IMR-90 (cell line): ENCODE measurements at regions not wholly inside any gene's neighbourhood (a gene's known extent, or its start where the extent isn't known, plus 50 kb on each side); places are given as distances from the start of the nearest gene placed in this dataset.

Experiments
- ATAC-seq: fragments of 200-7000 bp; cut with Tn5 transposase; 2 replicates; pipeline ENCODE4 v1.9.1; 2020; ENCODE audit warnings: low read depth, mild to moderate bottlenecking, moderate library complexity
- BruUV-seq: library from RNA; stranded (reverse); fragments of 400-500 nt; replicated peaks from 2 replicates; lab custom pipeline; 2021; lab: Mats Ljungman, UMichigan
- CTCF ChIA-PET: fragments of 300-600 bp; formaldehyde crosslinking; extraction: SDS; loops from one replicate; lab custom pipeline; 2021; ENCODE audit warnings: antibody characterized with exemption; lab: Yijun Ruan, JAX
- POLR2A ChIA-PET: fragments of 300-600 bp; sonication (Branson Sonifier 250); formaldehyde crosslinking; loops from one replicate; lab custom pipeline; 2022; ENCODE audit warnings: antibody characterized with exemption; ENCODE audit not compliant: unreplicated experiment; lab: Charles Lee
- DNase-seq: peaks from one replicate; pipeline ENCODE4 v3.0.0; 2013
- H2AFZ ChIP-seq: replicated peaks from 2 replicates; pipeline ENCODE3; 2013; ENCODE audit warnings: low read length, mild to moderate bottlenecking; ENCODE audit not compliant: poor library complexity
- H2AK5ac ChIP-seq: 2 replicates; pipeline ENCODE4 v1.6.1; 2013; ENCODE audit warnings: low read depth, low read length, inconsistent platforms
- H2AK9ac ChIP-seq: replicated peaks from 2 replicates; pipeline ENCODE3; 2013; ENCODE audit warnings: mild to moderate bottlenecking, low read depth, low read length, moderate library complexity; ENCODE audit not compliant: poor library complexity
- H2BK120ac ChIP-seq: 2 replicates; pipeline ENCODE4 v1.6.1; 2013; ENCODE audit warnings: low read depth, low read length, inconsistent platforms
- H2BK15ac ChIP-seq: 3 replicates; pipeline ENCODE4 v1.6.1; 2013; ENCODE audit warnings: low read depth, low read length, inconsistent platforms
- H2BK20ac ChIP-seq: 2 replicates; pipeline ENCODE4 v1.6.1; 2013; ENCODE audit warnings: low read depth, mild to moderate bottlenecking, inconsistent platforms, low read length, moderate library complexity
- H2BK5ac ChIP-seq: 2 replicates; pipeline ENCODE4 v1.6.1; 2013; ENCODE audit warnings: mild to moderate bottlenecking, low read depth, low read length, inconsistent platforms; ENCODE audit not compliant: poor library complexity, severe bottlenecking
- H3K14ac ChIP-seq: replicated peaks from 2 replicates; pipeline ENCODE4 v1.6.1; 2013; ENCODE audit warnings: low read depth, low read length, inconsistent platforms
- H3K18ac ChIP-seq: 2 replicates; pipeline ENCODE4 v1.6.1; 2013; ENCODE audit warnings: low read depth, low read length, control low read depth
- H3K23ac ChIP-seq: 2 replicates; pipeline ENCODE4 v1.6.1; 2013; ENCODE audit warnings: low read depth, low read length, inconsistent platforms
- H3K27ac ChIP-seq: 2 replicates; pipeline ENCODE4 v1.5.1; 2013; ENCODE audit warnings: mild to moderate bottlenecking, control low read depth, low read length; ENCODE audit not compliant: insufficient read depth
- H3K27me3 ChIP-seq: 2 replicates; pipeline ENCODE4 v1.6.1; 2013; ENCODE audit warnings: low read length; ENCODE audit not compliant: control insufficient read depth, insufficient read depth
- H3K36me3 ChIP-seq: 2 replicates; pipeline ENCODE4 v1.6.1; 2013; ENCODE audit warnings: low read length, mixed read lengths; ENCODE audit not compliant: control insufficient read depth, insufficient read depth
- H3K4ac ChIP-seq: 2 replicates; pipeline ENCODE4 v1.6.1; 2013; ENCODE audit warnings: low read depth, low read length, inconsistent platforms
- H3K4me1 ChIP-seq: 2 replicates; pipeline ENCODE4 v1.6.1; 2013; ENCODE audit warnings: low read length, mixed read lengths; ENCODE audit not compliant: control insufficient read depth, insufficient read depth
- H3K4me2 ChIP-seq: 2 replicates; pipeline ENCODE4 v1.6.1; 2013; ENCODE audit warnings: low read depth, mild to moderate bottlenecking, control low read depth, low read length, moderate library complexity
- H3K4me3 ChIP-seq: 2 replicates; pipeline ENCODE4 v1.5.1; 2013; ENCODE audit warnings: low read depth, mild to moderate bottlenecking, control low read depth, low read length, moderate library complexity; ENCODE audit not compliant: insufficient read depth
- H3K56ac ChIP-seq: 2 replicates; pipeline ENCODE4 v1.6.1; 2013; ENCODE audit warnings: low read length, inconsistent platforms; ENCODE audit not compliant: insufficient read depth; ENCODE audit errors: extremely low read depth
- H3K79me1 ChIP-seq, 2 experiments: 2 replicates each; pipeline ENCODE4 v1.6.1; 2013; ENCODE audit warnings: low read length in 2 of 2, inconsistent platforms in 1 of 2, low read depth in 1 of 2
- H3K9ac ChIP-seq: 2 replicates; pipeline ENCODE4 v1.6.1; 2013; ENCODE audit warnings: low read depth, low read length, control low read depth
- H3K9me1 ChIP-seq: 2 replicates; pipeline ENCODE4 v1.6.1; 2013; ENCODE audit warnings: low read length, inconsistent platforms; ENCODE audit not compliant: insufficient read depth
- H3K9me3 ChIP-seq: 2 replicates; pipeline ENCODE4 v1.6.1; 2013; ENCODE audit warnings: low read length; ENCODE audit not compliant: control insufficient read depth, insufficient read depth
- H4K20me1 ChIP-seq: 2 replicates; pipeline ENCODE4 v1.6.1; 2013; ENCODE audit warnings: low read length, inconsistent platforms; ENCODE audit not compliant: insufficient read depth
- H4K5ac ChIP-seq: 2 replicates; pipeline ENCODE4 v1.6.1; 2013; ENCODE audit warnings: mild to moderate bottlenecking, low read depth, low read length, control low read depth
- H4K8ac ChIP-seq, 2 experiments: 2 replicates each; pipeline ENCODE4 v1.6.1; 2013; ENCODE audit warnings: low read depth in 2 of 2, low read length in 2 of 2, control low read depth in 1 of 2, inconsistent platforms in 1 of 2
- H4K91ac ChIP-seq: 2 replicates; pipeline ENCODE4 v1.6.1; 2013; ENCODE audit warnings: low read depth, low read length, inconsistent platforms; ENCODE audit not compliant: insufficient read depth
- FOS ChIP-seq: fragments of 150-350 bp; IDR thresholded peaks from 2 replicates; pipeline ENCODE4 v1.6.1; 2016; ENCODE audit warnings: low read depth, low read length
- MAZ ChIP-seq: IDR thresholded peaks from 2 replicates; pipeline ENCODE4 v1.6.1; 2012; ENCODE audit warnings: low read depth, mild to moderate bottlenecking, low read length, improper control_type of control experiment, moderate library complexity, borderline replicate concordance
- WGBS, 2 experiments: methylation state at CpG; one replicate each; pipeline versions ENCODE4 v1.1.5 to v1.1.7; 2013; ENCODE audit warnings: missing lambda C conversion rate in 2 of 2; ENCODE audit not compliant: insufficient read length in 1 of 2; ENCODE audit errors: extremely low coverage in 2 of 2; 5-methylcytosine and 5-hydroxymethylcytosine counted together
- dilution Hi-C: fragments of 300-500 bp; cut with HindIII; formaldehyde crosslinking; loops from one replicate; pipeline ENCODE4 v1.14.3; 2018; ENCODE audit warnings: low sequenced_read_pairs; ENCODE audit not compliant: unreplicated experiment
- in situ Hi-C: fragments of 300-500 bp; cut with MboI; formaldehyde crosslinking; loops from 3 replicates; pipeline ENCODE4 v1.14.3; 2019; ENCODE audit warnings: low sequenced_read_pairs, inconsistent platforms, mixed read lengths
- intact Hi-C: fragments of 100-400 bp; cut with micrococcal nuclease; formaldehyde crosslinking; loops from 2 replicates; pipeline ENCODE4 v1.10.0; 2022

DNA sequence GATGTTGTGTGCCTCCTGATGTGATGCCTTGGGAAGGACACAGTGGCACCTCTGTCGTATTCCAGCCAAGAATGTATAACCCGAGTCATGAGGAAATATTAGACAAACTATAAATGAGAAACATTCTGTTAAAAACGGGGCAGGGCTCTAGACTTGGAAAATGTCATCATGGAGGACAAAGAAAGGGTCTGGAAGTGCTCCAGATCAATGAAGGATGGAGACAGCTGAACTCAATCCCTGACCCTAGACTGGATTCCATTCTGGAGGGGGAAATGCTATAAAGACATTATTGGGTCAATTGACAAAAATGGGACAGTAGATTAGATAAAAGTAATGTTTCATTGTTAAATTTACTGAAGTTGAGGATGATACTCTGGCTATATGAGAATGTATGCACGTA, 92.1 kb downstream of the SLC4A3 start:
- Histone ChIP-seq H3K27me3 (peaks cover 3% of the 10 kb centered on the region), H4K20me1 (no peaks in the 10 kb centered on the region), H3K14ac (no peak overlapping the region), H3K23ac (no peak overlapping the region), H3K9me1 (no peaks in the 10 kb centered on the region), H3K9ac (no peak overlapping the region), H3K4me1 (no peaks in the 10 kb centered on the region), H2AFZ (no peak overlapping the region), H2BK5ac (no peak overlapping the region), H3K4me2 (no peak overlapping the region), H3K9me3 (no peaks in the 10 kb centered on the region), H3K4ac (no peak overlapping the region), H4K91ac (no peak overlapping the region), H3K36me3 (no peaks in the 10 kb centered on the region), H3K56ac (no peak overlapping the region), H2AK9ac (no peak overlapping the region), H2BK15ac (no peak overlapping the region), H2BK20ac (no peak overlapping the region), H4K5ac (no peak overlapping the region), H3K4me3 (no peak overlapping the region), H3K79me1 (no peaks in the 10 kb centered on the region), H2AK5ac (no peak overlapping the region), H4K8ac (no peak overlapping the region), H2BK120ac (no peak overlapping the region), H3K18ac (no peak overlapping the region), H3K27ac (no peak overlapping the region)
- no peak for TF ChIP-seq FOS
- no peak for TF ChIP-seq MAZ
- dilution Hi-C loops, result no loop called here
- POLR2A ChIA-PET, result no interaction called here
- DNase-seq, result no peak
- in situ Hi-C loops, result no loop called here
- 80% methylated on average over 1 of the region's 4 CpGs; no CpG with 5 or more reads in 1 of the 2 experiments for WGBS, 2 experiments
- intact Hi-C loops, result no loop called here
- no TSS peak for BruUV-seq
- CTCF ChIA-PET, result no interaction called here
- ATAC-seq, result no peak
